ENCODE measurements at regions not wholly inside any gene's neighbourhood (a gene's known extent, or its start where the extent isn't known, plus 50 kb on each side); places are given as distances from the start of the nearest gene placed in this dataset.
"Not testable (repeated sequence)": the region's sequence is repeated elsewhere in the genome, so short reads cannot be mapped to it uniquely, and the experiment has no call there.

- not testable (repeated sequence) for H3K36me3 ChIP-seq (ENCODE audit: insufficient read depth, low read length); H3K27me3 ChIP-seq (ENCODE audit: insufficient read depth, low read length); H2AFZ ChIP-seq (ENCODE audit: low read length, unreplicated experiment); H3K27ac ChIP-seq (ENCODE audit: low read depth, low read length); H3K4me3 ChIP-seq (ENCODE audit: low read depth, low read length); H3K79me2 ChIP-seq (ENCODE audit: control insufficient read depth, insufficient read depth, low read length, unreplicated experiment)
- H3K4me1 ChIP-seq (ENCODE audit: control insufficient read depth, insufficient read depth, low read length, unreplicated experiment): peaks cover 22% of the 10 kb centered on the region
These were observed 94.5 kb upstream of the RAI14 start for GRCh38 chr5:34561581-34561980.

GRCh38 chr5:34562791-34563190, 93.3 kb upstream of the RAI14 start:
- Histone ChIP-seq H3K4me3 (ENCODE audit: low read depth, low read length) (no peak overlapping the region), H2AFZ (ENCODE audit: low read length, unreplicated experiment) (no peak overlapping the region), H3K27ac (ENCODE audit: low read depth, low read length) (no peak overlapping the region), H3K27me3 (ENCODE audit: insufficient read depth, low read length) (no peaks in the 10 kb centered on the region), H3K79me2 (ENCODE audit: control insufficient read depth, insufficient read depth, low read length, unreplicated experiment) (no peaks in the 10 kb centered on the region), H3K4me1 (ENCODE audit: control insufficient read depth, insufficient read depth, low read length, unreplicated experiment) (peaks cover 22% of the 10 kb centered on the region), H3K36me3 (ENCODE audit: insufficient read depth, low read length) (no peaks in the 10 kb centered on the region)

GRCh38 chr5:34563269-34563668, 92.9 kb upstream of the RAI14 start:
- H3K4me1 ChIP-seq (ENCODE audit: control insufficient read depth, insufficient read depth, low read length, unreplicated experiment): peaks cover 22% of the 10 kb centered on the region
- H3K27me3 ChIP-seq (ENCODE audit: insufficient read depth, low read length): no peaks in the 10 kb centered on the region
- no peaks in the 10 kb centered on the region for H3K79me2 ChIP-seq (ENCODE audit: control insufficient read depth, insufficient read depth, low read length, unreplicated experiment)
- no peaks in the 10 kb centered on the region for H3K36me3 ChIP-seq (ENCODE audit: insufficient read depth, low read length)
- peak overlapping the region; percentile 37; the same call in 1 of the 2 replicates for H3K4me3 ChIP-seq (ENCODE audit: low read depth, low read length)
- H2AFZ ChIP-seq (ENCODE audit: low read length, unreplicated experiment): peak overlapping the region; percentile 51
- peak overlapping the region; percentile 65 for H3K27ac ChIP-seq (ENCODE audit: low read depth, low read length)

- Histone ChIP-seq H3K4me3 (ENCODE audit: low read depth, low read length) (peak overlapping the region; percentile 37), H3K36me3 (ENCODE audit: insufficient read depth, low read length) (no peaks in the 10 kb centered on the region), H2AFZ (ENCODE audit: low read length, unreplicated experiment) (peak overlapping the region; percentile 51), H3K4me1 (ENCODE audit: control insufficient read depth, insufficient read depth, low read length, unreplicated experiment) (peaks cover 22% of the 10 kb centered on the region), H3K27me3 (ENCODE audit: insufficient read depth, low read length) (no peaks in the 10 kb centered on the region), H3K27ac (ENCODE audit: low read depth, low read length) (peak overlapping the region; percentile 65), H3K79me2 (ENCODE audit: control insufficient read depth, insufficient read depth, low read length, unreplicated experiment) (no peaks in the 10 kb centered on the region)
These were observed 92.0 kb upstream of the RAI14 start for GRCh38 chr5:34563931-34564709.

GRCh38 chr5:34564710-34565235, 91.4 kb upstream of the RAI14 start:
- Histone ChIP-seq H3K79me2 (ENCODE audit: control insufficient read depth, insufficient read depth, low read length, unreplicated experiment) (no peaks in the 10 kb centered on the region), H3K4me3 (ENCODE audit: low read depth, low read length) (no peak overlapping the region), H2AFZ (ENCODE audit: low read length, unreplicated experiment) (no peak overlapping the region), H3K27ac (ENCODE audit: low read depth, low read length) (peak overlapping the region; percentile 65), H3K27me3 (ENCODE audit: insufficient read depth, low read length) (no peaks in the 10 kb centered on the region), H3K4me1 (ENCODE audit: control insufficient read depth, insufficient read depth, low read length, unreplicated experiment) (peaks cover 22% of the 10 kb centered on the region), H3K36me3 (ENCODE audit: insufficient read depth, low read length) (no peaks in the 10 kb centered on the region)

- Histone ChIP-seq H3K4me1 (ENCODE audit: control insufficient read depth, insufficient read depth, low read length, unreplicated experiment) (peaks cover 24% of the 10 kb centered on the region), H3K27me3 (ENCODE audit: insufficient read depth, low read length) (no peaks in the 10 kb centered on the region), H3K79me2 (ENCODE audit: control insufficient read depth, insufficient read depth, low read length, unreplicated experiment) (no peaks in the 10 kb centered on the region), H3K36me3 (ENCODE audit: insufficient read depth, low read length) (no peaks in the 10 kb centered on the region), H2AFZ (ENCODE audit: low read length, unreplicated experiment) (no peak overlapping the region), H3K4me3 (ENCODE audit: low read depth, low read length) (no peak overlapping the region), H3K27ac (ENCODE audit: low read depth, low read length) (peak overlapping the region; percentile 90)
These were observed 86.0 kb upstream of the RAI14 start for GRCh38 chr5:34570143-34570542.

- Histone ChIP-seq H3K36me3 (ENCODE audit: insufficient read depth, low read length) (no peaks in the 10 kb centered on the region), H3K4me3 (ENCODE audit: low read depth, low read length) (no peak overlapping the region), H2AFZ (ENCODE audit: low read length, unreplicated experiment) (peak overlapping the region; percentile 47), H3K4me1 (ENCODE audit: control insufficient read depth, insufficient read depth, low read length, unreplicated experiment) (peaks cover 24% of the 10 kb centered on the region), H3K27ac (ENCODE audit: low read depth, low read length) (peak overlapping the region; percentile 90), H3K79me2 (ENCODE audit: control insufficient read depth, insufficient read depth, low read length, unreplicated experiment) (no peaks in the 10 kb centered on the region), H3K27me3 (ENCODE audit: insufficient read depth, low read length) (no peaks in the 10 kb centered on the region)
These were observed 85.1 kb upstream of the RAI14 start for GRCh38 chr5:34570721-34571676.

- H3K36me3 ChIP-seq (ENCODE audit: insufficient read depth, low read length): no peaks in the 10 kb centered on the region
- peak overlapping the region; percentile 47 for H2AFZ ChIP-seq (ENCODE audit: low read length, unreplicated experiment)
- H3K27me3 ChIP-seq (ENCODE audit: insufficient read depth, low read length): no peaks in the 10 kb centered on the region
- H3K79me2 ChIP-seq (ENCODE audit: control insufficient read depth, insufficient read depth, low read length, unreplicated experiment): no peaks in the 10 kb centered on the region
- H3K27ac ChIP-seq (ENCODE audit: low read depth, low read length): peak overlapping the region; percentile 90
- no peak overlapping the region; the same call in 1 of the 2 replicates for H3K4me3 ChIP-seq (ENCODE audit: low read depth, low read length)
- peaks cover 24% of the 10 kb centered on the region for H3K4me1 ChIP-seq (ENCODE audit: control insufficient read depth, insufficient read depth, low read length, unreplicated experiment)
These were observed 84.5 kb upstream of the RAI14 start for GRCh38 chr5:34571677-34572041.

- H3K27ac ChIP-seq (ENCODE audit: low read depth, low read length): no peak overlapping the region
- H2AFZ ChIP-seq (ENCODE audit: low read length, unreplicated experiment): no peak overlapping the region
- no peaks in the 10 kb centered on the region for H3K27me3 ChIP-seq (ENCODE audit: insufficient read depth, low read length)
- H3K4me3 ChIP-seq (ENCODE audit: low read depth, low read length): no peak overlapping the region
- H3K36me3 ChIP-seq (ENCODE audit: insufficient read depth, low read length): no peaks in the 10 kb centered on the region
- no peaks in the 10 kb centered on the region for H3K79me2 ChIP-seq (ENCODE audit: control insufficient read depth, insufficient read depth, low read length, unreplicated experiment)
- H3K4me1 ChIP-seq (ENCODE audit: control insufficient read depth, insufficient read depth, low read length, unreplicated experiment): peaks cover 24% of the 10 kb centered on the region
These were observed 81.1 kb upstream of the RAI14 start for GRCh38 chr5:34574936-34575467.

- no peak overlapping the region for H2AFZ ChIP-seq (ENCODE audit: low read length, unreplicated experiment)
- H3K4me3 ChIP-seq (ENCODE audit: low read depth, low read length): no peak overlapping the region
- H3K27me3 ChIP-seq (ENCODE audit: insufficient read depth, low read length): no peaks in the 10 kb centered on the region
- peaks cover 5% of the 10 kb centered on the region for H3K4me1 ChIP-seq (ENCODE audit: control insufficient read depth, insufficient read depth, low read length, unreplicated experiment)
- no peaks in the 10 kb centered on the region for H3K79me2 ChIP-seq (ENCODE audit: control insufficient read depth, insufficient read depth, low read length, unreplicated experiment)
- no peaks in the 10 kb centered on the region for H3K36me3 ChIP-seq (ENCODE audit: insufficient read depth, low read length)
- no peak overlapping the region for H3K27ac ChIP-seq (ENCODE audit: low read depth, low read length)
These were observed 79.0 kb upstream of the RAI14 start for GRCh38 chr5:34576891-34577666.

Data from ACC112 (cell line).